Erythroblast (primary cell): ENCODE measurements at regions not wholly inside any gene's neighbourhood (a gene's known extent, or its start where the extent isn't known, plus 50 kb on each side); places are given as distances from the start of the nearest gene placed in this dataset.

Source experiments
- GATA1 ChIP-seq: IDR thresholded peaks from 2 replicates; pipeline ENCODE4 v1.6.1; 2011; ENCODE audit warnings: low read depth, mild to moderate bottlenecking, control low read depth, low read length, moderate library complexity
- POLR2A ChIP-seq: IDR thresholded peaks from 2 replicates; pipeline ENCODE4 v1.6.1; 2011; ENCODE audit warnings: mild to moderate bottlenecking, low read length

GRCh38 chr10:93218386-93218785 is 144.7 kb downstream of the CYP26A1 start:
- TF ChIP-seq POLR2A (no peak), GATA1 (no peak)
